ENCODE measurements at regions not wholly inside any gene's neighbourhood (a gene's known extent, or its start where the extent isn't known, plus 50 kb on each side); places are given as distances from the start of the nearest gene placed in this dataset.

DNA sequence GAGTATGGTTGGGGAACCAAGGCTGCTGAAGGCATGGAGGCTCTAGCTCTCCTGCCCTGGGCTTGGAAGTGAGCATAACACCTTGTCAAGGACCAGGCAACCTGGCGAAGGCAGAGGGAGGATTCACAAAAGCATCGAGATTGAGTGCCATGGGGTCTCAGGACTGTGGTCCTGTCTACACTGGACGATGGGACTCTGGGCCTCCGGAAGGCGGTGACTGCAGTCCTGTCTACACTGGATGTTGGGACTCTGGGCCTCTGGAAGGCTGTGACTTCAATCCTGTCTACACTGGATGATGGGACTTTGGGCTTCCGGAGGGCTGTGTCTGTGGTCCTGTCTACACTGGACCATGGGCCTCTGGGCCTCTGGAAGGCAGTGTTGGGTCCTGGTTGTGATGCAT is 290.4 kb downstream of the TEX29 start:
- TF ChIP-seq POLR2A (IDR thresholded peaks at IDR 0.05): no peak
- TF ChIP-seq, protein P1, sequence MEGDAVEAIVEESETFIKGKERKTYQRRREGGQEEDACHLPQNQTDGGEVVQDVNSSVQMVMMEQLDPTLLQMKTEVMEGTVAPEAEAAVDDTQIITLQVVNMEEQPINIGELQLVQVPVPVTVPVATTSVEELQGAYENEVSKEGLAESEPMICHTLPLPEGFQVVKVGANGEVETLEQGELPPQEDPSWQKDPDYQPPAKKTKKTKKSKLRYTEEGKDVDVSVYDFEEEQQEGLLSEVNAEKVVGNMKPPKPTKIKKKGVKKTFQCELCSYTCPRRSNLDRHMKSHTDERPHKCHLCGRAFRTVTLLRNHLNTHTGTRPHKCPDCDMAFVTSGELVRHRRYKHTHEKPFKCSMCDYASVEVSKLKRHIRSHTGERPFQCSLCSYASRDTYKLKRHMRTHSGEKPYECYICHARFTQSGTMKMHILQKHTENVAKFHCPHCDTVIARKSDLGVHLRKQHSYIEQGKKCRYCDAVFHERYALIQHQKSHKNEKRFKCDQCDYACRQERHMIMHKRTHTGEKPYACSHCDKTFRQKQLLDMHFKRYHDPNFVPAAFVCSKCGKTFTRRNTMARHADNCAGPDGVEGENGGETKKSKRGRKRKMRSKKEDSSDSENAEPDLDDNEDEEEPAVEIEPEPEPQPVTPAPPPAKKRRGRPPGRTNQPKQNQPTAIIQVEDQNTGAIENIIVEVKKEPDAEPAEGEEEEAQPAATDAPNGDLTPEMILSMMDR (IDR thresholded peaks at IDR 0.05): no peak
